H1 (cell line): ENCODE measurements at regions not wholly inside any gene's neighbourhood (a gene's known extent, or its start where the extent isn't known, plus 50 kb on each side); places are given as distances from the start of the nearest gene placed in this dataset.
A peak's percentile ranks its signal among the peaks of the same experiment; 100 is the strongest.

Experiments
- BACH1 ChIP-seq: IDR thresholded peaks from 2 replicates; pipeline ENCODE4 v1.6.1; 2012; ENCODE audit warnings: low read length, improper control_type of control experiment
- CBX8 ChIP-seq: fragments of 300-800, 300-1000 bp; sonication (generic); IDR thresholded peaks from 2 replicates; pipeline ENCODE4 v1.7.1; 2016; ENCODE audit warnings: low read depth, low read length, borderline replicate concordance
- CEBPB ChIP-seq: IDR thresholded peaks from 2 replicates; pipeline ENCODE4 v1.6.1; 2012; ENCODE audit warnings: low read depth, low read length
- POLR2A ChIP-seq, 2 experiments: IDR thresholded peaks; 1 replicate in 1 of 2; 2 replicates in 1 of 2; pipeline ENCODE4 v1.6.1; 2011; ENCODE audit warnings: low read depth in 2 of 2, low read length in 2 of 2, mild to moderate bottlenecking in 2 of 2; ENCODE audit errors: control extremely low read depth in 1 of 2
- POLR2AphosphoS5 ChIP-seq: IDR thresholded peaks from 2 replicates; pipeline ENCODE4 v1.6.1; 2011; ENCODE audit warnings: low read depth, low read length
- RAD21 ChIP-seq, 2 experiments: IDR thresholded peaks in 1 of 2; conservative IDR thresholded peaks in 1 of 2; 2 replicates each; pipeline ENCODE4 v1.6.1; 2011; ENCODE audit warnings: low read depth in 2 of 2, low read length in 2 of 2, improper control_type of control experiment in 1 of 2, inconsistent platforms in 1 of 2, mild to moderate bottlenecking in 1 of 2, moderate library complexity in 1 of 2
- RXRA ChIP-seq: IDR thresholded peaks from 2 replicates; pipeline ENCODE4 v1.6.1; 2011; ENCODE audit warnings: low read depth, mild to moderate bottlenecking, low read length, moderate library complexity; ENCODE audit not compliant: insufficient read depth
- SIN3A ChIP-seq, 2 experiments: IDR thresholded peaks in 1 of 2; conservative IDR thresholded peaks in 1 of 2; 2 replicates each; pipeline ENCODE4 v1.6.1; 2011 to 2012; ENCODE audit warnings: low read length in 2 of 2, improper control_type of control experiment in 1 of 2, low read depth in 1 of 2, mild to moderate bottlenecking in 1 of 2
- SUZ12 ChIP-seq: fragments of 200-600 bp; sonication (generic); IDR thresholded peaks from 2 replicates; pipeline ENCODE4 v1.6.1; 2012; ENCODE audit warnings: mild to moderate bottlenecking, inconsistent platforms, low read length, moderate library complexity, mixed read lengths
- TAF1 ChIP-seq: IDR thresholded peaks from 2 replicates; pipeline ENCODE4 v1.6.1; 2011; ENCODE audit warnings: mild to moderate bottlenecking, low read depth, low read length
- YY1 ChIP-seq: IDR thresholded peaks from 2 replicates; pipeline ENCODE4 v1.6.1; 2011; ENCODE audit warnings: low read depth, mild to moderate bottlenecking, low read length
- TF ChIP-seq, protein P1 (sequence below), 3 experiments: IDR thresholded peaks; 1 replicate in 2 of 3; 2 replicates in 1 of 3; pipeline versions ENCODE4 v1.5.1 to v1.6.1; 2011; ENCODE audit warnings: low read length in 3 of 3, mild to moderate bottlenecking in 3 of 3, inconsistent platforms in 2 of 3, low read depth in 1 of 3, moderate library complexity in 1 of 3; ENCODE audit not compliant: insufficient read depth in 1 of 3; ENCODE audit errors: control extremely low read depth in 1 of 3

DNA sequence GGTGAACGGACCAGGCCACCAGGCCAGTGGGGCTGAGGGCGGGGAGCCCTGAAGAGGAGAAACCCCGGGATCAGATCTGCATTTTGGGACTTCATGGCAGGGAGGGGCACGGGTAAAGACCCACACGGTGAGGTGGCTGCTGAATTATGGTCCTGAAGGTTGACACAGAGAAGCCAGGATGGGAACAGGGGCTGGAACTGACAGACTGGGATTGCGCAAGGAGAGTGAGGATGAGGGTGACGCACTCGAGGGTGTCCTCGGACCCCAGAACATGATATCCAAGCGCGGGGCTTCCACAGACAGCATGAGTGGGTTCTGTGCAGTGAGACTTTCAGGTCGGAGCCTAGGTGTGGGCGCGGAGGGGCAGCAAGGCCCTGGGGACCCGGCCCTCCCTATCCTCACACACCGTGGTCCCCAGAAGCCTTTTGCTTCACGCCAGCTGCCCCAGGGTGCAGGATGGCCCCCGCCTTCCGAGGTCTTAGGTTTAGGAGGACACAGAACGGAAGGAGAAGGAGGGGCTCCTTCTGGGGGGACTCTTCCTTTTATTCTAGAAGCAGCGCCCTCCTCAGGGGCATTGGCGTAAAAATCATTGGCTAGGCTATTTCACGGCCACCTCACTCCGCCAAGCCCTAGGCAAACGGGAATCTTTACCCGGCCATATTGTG lies 416.8 kb upstream of the HS6ST1 start:
- no peak for TF ChIP-seq RXRA
- TF ChIP-seq SUZ12: no peak
- TF ChIP-seq BACH1: no peak
- peak; percentile 18 to 32; a peak in 2 of 4 replicates for TF ChIP-seq RAD21 (IDR thresholded peaks at IDR 0.05 in 1 of 2, conservative IDR thresholded peaks at IDR 0.05 in 1 of 2; ENCODE audit: low read depth in 2 of 2, low read length in 2 of 2)
- TF ChIP-seq POLR2AphosphoS5: no peak
- TF ChIP-seq, protein P1, sequence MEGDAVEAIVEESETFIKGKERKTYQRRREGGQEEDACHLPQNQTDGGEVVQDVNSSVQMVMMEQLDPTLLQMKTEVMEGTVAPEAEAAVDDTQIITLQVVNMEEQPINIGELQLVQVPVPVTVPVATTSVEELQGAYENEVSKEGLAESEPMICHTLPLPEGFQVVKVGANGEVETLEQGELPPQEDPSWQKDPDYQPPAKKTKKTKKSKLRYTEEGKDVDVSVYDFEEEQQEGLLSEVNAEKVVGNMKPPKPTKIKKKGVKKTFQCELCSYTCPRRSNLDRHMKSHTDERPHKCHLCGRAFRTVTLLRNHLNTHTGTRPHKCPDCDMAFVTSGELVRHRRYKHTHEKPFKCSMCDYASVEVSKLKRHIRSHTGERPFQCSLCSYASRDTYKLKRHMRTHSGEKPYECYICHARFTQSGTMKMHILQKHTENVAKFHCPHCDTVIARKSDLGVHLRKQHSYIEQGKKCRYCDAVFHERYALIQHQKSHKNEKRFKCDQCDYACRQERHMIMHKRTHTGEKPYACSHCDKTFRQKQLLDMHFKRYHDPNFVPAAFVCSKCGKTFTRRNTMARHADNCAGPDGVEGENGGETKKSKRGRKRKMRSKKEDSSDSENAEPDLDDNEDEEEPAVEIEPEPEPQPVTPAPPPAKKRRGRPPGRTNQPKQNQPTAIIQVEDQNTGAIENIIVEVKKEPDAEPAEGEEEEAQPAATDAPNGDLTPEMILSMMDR (IDR thresholded peaks at IDR 0.05; ENCODE audit: control extremely low read depth in 1 of 3, insufficient read depth in 1 of 3, low read depth in 1 of 3, low read length in 3 of 3): peak; percentile 13 to 42 (median 25); a peak in 3 of 4 replicates
- no peak for TF ChIP-seq YY1
- TF ChIP-seq CBX8: no peak
- no peak for TF ChIP-seq TAF1
- no peak for TF ChIP-seq POLR2A (IDR thresholded peaks at IDR 0.05; ENCODE audit: control extremely low read depth in 1 of 2, low read depth in 2 of 2, low read length in 2 of 2)
- 0 out of 2 replicates have a peak, but pooled peaks have one; percentile 44 for TF ChIP-seq CEBPB
- no peak for TF ChIP-seq SIN3A (conservative IDR thresholded peaks at IDR 0.05 in 1 of 2, IDR thresholded peaks at IDR 0.05 in 1 of 2; ENCODE audit: low read depth in 1 of 2, low read length in 2 of 2)
